HUDEP-2 (cell line): ENCODE measurements at regions not wholly inside any gene's neighbourhood (a gene's known extent, or its start where the extent isn't known, plus 50 kb on each side); places are given as distances from the start of the nearest gene placed in this dataset.
"Not testable (repeated sequence)": the region's sequence is repeated elsewhere in the genome, so short reads cannot be mapped to it uniquely, and the experiment has no call there.

Experiments
- DNase-seq, 76 experiments: peaks; one replicate each; lab custom pipeline; 2025; ENCODE audit not compliant: unreplicated experiment in 76 of 76; lab: John Stamatoyannopoulos, UW

DNA sequence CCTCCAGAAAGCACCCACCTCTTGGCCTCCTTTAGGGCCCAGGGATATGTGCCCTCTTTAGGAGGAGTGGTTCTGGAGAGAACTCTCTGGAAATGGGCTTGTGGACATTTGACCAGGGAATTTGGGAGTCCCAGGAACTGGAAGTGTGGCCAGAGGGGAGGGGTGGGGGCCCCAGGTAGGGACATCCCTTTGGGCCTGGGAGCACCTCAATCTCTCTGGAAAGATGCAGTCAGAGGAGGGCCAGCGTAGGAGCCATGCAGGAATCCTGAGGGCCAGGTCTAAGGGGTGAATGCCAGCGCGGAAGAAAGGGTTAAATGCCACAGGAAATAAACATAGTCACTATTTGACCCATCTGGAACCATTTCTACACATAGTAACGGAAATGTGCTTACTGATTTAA lies 50.3 kb upstream of the ITGA11 start:
- DNase-seq, result no peak

DNA sequence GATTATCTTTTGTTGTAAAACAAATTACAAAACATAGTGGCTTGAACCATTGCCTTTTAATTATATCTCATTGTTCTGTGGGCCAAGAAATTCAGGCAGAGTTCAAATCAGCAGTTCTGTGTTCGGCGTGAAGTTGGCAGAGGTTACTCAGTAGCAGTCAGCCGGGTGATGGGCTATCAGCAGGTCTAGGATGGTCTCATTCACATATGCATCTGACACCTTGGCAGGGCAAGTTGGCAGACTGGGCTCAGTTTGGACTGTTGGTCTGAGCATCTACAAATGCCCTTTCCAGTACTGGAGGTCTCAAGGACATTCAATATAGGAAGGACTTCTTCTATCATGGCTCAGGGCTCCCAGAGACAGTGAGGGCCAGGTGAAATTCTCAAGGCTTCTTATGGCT lies 51.2 kb upstream of the ITGA11 start:
- DNase-seq, result no peak

DNA sequence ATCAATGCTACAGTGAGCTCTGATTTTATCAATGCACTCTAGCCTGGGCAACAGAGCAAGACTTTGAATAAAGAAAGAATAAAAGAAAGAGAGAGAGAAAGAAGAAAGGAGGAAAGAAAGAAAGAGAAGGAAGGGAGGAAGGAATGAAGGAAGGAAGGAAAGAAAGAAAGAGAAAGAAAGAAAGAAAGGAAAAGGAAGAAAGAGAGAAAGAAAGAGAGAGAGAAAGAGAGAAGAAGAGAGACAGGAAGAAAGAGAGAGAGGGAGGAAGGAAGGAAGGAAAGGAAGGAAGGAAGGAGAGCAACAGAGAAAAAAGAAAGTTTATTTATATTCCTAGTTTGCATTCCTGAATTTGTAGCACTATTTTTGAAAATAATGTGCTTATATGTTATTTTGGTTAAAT lies 52.3 kb upstream of the ITGA11 start:
- no peak for DNase-seq

DNA sequence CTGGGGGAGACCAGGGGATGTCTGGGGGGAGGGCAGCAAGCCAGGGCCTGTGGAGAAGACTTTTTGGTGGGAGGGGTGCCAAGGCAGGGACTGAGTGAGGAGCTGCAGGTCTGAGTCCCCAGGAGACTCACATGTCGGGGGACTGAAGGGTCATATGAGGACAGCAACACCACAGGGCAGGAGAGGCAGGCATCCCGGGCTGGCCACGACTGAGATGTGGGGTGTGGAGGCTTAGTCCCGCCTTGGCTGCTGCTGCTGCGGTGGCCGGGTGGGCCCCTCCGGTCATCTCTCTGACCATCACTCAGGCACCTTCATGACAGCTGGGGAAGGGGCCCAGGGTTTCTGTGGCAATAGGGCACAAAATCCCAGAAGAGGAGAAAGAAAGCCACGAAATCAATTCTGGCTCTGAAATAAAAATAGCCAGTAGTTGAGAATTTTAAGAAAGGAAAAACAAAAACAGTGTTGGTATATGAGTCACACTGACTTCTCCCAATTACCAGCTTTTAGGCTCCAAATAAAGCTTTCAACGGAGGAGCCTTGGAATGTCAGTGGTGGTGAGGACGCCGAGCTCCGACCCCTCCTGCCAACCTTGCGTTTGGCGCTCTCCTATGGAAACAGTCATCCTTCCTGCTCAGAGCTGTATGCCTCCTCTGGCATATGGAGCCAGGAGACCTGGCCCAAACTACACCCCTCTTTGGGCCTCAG lies 52.9 kb upstream of the ITGA11 start:
- no peak for DNase-seq

DNA sequence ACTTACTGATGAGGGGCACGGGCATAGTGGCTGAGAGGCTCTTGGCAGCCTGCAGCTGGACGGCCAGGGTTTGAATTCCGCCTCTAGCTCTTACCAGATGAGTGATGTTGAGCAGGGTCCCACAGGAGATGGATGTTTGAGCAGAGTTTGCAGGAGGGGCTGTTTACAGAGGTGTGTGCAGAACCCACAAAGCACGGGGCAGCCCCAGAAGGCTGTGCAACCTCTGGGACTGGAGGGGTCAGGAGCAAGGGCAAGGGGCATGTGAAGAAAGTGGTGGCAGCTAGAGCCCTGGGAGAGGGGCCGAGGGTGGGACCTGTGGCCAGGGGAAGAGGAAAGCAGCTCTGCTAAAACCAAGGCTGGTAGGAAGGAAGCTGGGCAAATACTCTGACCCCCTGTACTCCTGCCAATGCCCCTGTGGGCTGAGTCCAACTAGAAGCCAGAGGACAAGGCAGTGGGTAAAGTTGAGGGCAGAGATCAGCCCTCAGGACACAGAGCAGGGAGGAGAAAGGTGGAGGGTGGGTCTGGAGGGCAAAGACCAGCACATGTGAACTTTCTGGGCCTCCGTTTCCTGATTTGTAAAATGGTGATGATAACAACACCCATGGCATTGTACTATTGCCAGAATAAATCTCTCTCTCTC lies 53.9 kb upstream of the ITGA11 start:
- no peak for DNase-seq

DNA sequence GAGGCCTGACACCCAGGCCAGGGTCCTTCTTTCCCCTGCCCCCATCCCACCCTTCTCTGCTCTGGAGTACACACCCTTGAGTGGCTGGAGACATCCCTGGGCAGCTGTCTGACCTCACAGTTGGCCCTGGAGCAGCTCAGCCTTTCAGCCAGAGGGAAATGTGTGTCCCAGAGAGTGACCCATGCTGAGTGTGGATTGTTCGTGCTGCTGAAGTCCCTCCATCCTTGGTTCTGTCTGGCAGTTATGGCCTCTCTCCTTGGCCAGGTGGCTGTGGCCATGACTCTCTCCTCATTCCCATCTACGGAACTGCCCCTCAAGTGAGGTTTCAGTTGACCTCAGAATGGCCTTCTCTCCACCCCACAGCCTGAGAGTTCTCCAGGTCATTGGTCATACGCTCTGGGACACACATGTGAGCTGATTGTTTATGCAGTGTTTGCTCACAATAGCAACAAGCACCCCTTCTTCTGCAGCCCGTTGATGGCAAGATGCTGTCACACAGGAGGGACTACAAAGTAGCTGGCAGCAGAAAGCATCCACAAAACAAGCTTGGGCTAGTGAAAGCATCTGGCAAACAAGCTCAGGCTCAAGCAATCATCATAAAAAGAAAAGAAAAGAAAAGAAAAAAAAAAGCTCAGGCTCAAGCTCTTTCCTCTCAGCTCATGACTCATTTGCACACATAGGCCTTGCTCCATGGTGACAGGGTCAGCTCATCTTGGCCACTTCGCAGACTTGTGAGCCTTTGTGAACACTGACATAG lies 55.3 kb upstream of the ITGA11 start:
- DNase-seq, result no peak

DNA sequence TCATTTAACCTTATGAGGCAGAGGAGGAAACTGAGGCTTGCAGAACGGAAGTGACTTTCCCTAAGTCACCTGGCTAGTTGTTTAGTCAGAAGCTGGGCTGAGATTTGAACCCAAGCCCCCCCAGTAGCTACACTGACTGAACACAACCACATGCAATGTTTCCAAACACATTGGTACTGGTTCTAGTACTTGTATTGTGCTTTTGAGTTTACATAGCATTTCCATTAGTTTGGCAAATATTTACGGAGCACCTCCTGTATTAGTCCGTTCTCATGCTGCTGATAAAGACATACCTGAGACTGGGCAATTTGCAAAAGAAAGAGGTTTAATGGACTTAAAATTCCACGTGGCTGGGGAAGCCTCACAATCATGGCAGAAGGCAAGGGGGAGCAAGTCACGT lies 56.3 kb upstream of the ITGA11 start:
- DNase-seq, result no peak

DNA sequence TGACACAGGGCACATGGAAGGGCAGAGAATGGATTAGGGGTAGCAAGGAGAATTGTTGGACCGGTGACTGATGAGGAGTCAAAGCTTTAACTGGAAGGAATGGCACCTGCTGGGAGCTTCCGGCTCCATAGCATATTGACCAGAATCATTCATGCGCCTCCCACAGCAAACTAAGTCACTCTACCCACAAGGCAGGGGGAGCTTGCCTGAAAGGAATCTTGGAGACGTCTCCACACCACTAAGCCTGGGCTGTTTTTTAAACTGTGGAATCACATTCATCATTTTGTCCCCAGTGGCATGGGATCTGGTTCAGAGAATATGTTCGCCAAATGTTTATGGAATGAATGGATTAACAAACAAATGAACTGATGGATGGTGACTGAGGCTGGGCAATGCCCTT lies 57.0 kb upstream of the ITGA11 start:
- DNase-seq, result no peak

DNA sequence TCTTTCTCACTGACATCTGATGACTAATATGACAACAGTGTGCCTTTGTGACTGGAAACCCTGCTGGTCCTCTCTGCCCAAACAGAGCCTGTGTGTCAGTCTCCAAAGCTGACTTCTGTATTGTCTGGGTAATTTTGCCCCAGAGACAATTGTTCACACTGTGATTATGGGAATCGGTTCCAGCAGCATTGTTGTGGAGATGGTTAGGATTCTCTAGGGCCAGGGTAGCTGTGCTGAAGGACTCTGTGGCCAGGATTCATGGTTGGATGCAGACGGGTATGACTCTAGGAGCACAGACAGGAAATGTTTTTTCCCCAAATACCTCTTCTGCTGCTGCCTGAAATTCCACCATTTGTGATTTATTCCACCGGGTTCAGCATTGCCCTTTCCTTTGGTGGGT lies 57.5 kb upstream of the ITGA11 start:
- no peak for DNase-seq

DNA sequence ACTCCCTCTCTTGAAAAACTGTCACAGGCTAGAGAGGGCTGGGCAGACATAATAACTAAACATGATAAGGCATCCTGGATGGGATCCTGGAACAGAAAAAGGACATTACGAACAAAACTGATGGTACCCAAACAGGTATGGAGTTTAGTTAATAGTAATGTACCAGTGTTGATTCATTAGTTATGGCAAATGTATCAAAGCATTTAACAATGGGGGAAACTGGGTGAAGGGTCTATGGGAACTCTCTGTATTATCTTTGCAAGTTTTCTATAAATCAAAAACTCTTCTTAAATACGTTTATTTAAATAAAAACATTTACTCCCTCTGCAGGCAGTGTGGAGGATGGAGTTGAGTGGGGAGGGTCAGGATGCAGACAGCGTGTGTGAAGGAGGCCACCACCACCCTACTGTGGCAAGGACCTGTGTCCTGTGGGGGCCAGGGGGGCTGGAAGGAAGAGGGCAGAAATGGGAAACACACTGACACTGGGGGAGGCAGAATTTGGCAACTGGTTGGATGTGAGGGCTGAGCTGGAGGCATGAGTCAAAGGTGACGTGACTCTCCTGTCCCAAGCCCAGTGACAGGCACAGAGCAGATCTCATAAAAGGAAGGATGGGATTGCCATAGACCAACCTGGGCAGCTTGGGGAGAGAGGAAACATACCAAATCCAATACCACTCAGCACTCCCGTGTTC lies 59.6 kb upstream of the ITGA11 start:
- DNase-seq, result no peak

DNA sequence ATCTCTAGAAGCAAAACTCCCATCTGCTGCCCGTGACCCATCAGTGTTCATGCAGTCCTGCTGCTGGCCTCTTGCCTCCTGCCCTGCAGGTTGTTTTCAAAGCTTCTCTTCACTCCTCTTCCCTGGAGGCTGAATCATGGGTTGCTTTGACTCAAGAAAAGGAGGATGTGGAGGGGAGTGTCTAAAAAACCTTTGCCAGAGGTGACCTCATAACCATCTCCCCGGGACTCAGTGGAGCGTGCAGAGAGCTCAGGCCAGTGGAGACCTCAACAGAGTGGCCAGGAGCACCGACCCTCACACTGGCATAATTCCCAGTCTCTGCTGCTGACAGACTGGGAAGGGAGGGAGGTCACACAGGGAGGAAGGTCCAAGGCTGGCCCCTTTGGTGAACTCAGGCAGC lies 60.9 kb upstream of the ITGA11 start:
- no peak for DNase-seq

DNA sequence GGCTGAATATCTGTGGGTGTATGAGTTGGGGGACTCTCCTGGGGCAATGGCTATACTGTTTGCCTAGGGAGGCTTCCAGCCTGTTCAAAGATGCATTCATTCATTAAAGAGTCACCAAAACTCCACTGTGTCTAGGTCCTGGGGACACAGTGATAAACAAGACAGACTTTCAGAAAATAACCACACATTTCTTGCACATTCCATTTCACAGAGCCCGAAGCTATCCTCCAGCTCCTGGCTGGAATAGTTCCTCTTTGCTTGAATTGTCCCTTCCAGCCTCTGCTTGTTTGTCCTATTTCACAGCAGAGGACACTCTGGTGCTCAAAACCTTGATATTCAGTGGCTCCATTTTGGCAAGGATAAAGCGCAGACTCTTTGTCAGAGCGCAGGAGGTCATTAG lies 61.7 kb upstream of the ITGA11 start:
- DNase-seq, result no peak

DNA sequence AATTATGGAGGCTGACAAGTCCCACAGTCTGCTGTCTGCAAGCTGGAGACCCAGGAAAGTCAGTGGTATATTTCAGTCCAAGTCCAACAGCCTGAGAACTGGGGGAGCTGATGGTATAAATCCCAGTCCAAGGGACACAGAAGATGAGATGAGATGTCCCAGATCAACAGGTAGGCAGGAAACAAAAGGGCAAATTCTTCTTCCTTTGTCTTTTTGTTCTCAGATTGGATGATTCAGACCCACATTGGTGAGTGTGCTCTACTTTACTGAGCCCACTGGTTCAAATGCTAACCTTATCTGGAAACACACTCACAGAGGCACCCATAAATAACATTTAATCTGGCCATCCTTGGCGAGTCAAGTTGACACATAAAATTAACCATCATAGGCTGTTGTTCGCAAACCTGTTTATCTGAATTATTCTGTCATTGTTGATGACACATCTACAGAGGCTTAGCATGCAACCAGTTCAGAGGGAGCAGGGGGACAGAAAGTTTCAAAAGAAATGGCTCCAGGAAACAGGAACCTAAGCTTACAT lies 62.7 kb upstream of the ITGA11 start:
- no peak for DNase-seq

DNA sequence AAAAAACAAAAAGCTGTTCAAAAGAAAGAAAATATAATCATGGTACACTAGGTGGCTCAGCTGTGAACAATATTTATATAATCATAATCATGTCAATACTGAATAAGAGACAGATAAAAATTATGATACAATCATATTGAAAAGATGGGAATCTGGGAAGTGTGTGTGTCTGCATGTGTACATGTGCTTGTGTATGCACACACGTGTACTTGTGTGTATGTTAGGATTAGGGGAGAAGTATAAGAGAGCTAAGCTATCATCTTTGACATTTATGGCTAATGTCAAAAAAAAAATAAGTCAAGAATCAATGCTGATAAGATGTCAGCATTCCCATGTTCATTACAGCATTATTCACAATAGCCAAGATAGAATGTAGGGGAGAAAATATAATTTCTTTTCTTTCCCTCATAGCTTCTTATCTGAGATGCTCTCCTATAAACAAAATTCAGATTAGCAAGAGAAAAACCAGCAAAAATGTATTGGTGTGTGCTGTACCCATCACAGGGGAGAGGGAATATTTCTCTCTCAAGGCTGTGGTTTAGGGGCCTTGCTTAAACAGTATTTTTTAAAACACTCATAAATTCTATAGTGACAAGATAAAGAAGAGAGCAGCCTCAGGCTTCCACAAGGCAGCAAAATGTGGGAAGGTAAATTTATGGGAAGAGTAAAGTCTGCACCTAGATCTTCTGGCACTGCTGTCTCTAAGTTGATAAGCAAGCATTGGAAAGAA lies 63.4 kb upstream of the ITGA11 start:
- no peak for DNase-seq

DNA sequence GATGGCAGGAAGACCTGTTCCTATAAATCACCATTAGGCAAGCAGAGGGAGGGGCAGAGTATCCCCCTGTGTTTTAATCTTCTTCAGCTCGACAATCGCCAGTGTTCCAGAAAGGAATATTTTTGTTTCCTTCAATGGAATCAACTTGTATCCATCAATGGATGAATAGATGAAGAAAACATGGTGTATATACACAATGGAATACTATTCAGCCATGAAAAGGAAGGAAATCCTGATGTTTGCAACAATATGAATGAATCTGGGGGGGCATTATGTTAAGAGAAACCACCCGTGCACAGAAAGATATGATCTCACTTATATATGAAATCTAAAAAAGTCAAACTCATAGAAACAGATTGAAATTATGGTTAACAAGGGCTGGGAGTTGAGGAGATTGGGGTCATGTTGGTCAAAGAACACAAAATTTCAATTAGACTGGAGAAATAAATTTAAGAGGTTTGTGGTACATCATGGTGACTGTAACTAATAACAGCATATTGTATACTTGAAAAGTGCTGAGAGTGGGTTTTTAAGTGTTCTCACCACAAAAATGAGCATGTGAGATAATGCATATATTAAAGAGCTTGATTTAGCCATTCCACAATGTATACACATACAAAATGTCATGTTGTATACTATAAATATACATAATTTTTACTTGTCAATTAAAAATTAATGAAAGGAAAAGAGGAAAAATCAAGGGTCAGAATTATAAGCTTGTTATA lies 64.2 kb upstream of the ITGA11 start:
- no peak for DNase-seq

DNA sequence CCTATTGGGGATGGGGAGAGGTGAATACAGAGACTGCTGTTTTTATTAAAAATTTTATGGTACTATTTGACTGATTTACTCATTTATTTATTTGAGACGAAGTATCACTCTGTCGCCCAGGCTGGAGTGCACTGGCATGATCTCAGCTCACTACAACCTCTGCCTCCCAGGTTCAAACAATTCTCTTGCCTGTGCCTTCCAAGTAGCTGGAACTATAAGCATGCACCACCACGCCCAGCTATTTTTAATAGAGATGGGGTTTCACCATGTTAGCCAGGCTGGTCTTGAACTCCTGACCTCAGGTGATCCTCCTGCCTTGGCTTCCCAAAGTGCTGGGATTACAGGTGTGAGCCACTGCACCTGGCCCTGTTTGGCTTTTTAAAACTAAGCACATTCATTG lies 64.8 kb upstream of the ITGA11 start:
- DNase-seq, result not testable (repeated sequence)

DNA sequence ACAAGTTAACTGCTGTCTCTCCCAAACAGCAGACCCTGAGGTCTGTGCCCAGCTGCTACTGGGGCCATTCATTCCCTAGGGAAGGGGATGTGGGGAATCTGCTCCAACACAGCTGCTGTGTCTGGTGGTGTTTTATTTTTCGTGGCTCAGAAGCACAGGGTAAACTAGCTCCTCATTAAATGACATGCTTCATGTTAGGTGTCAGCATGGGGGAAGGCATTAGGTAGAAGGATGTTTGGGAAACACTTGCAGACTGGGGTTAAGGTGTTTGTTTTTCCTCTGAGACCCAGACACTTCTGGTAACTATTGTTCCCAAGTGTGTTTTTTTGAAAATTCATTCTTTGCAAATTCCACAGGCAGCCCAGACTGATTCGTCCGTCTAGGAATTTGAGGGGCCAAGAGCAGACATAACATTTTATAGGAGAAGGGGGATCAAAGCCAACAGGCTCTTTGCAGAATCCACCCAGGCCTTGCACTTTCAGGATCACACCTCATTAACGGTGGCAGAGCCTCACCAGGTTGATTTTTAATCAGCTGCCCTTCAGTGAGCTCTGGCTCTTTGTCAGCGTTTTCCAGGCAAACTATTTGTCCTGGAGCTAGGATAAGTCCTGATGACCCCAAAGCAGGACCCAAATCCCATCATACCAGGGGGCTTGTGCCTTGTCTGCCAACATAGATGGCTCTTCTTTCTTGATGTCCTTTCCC lies 65.4 kb upstream of the ITGA11 start:
- DNase-seq, result no peak

DNA sequence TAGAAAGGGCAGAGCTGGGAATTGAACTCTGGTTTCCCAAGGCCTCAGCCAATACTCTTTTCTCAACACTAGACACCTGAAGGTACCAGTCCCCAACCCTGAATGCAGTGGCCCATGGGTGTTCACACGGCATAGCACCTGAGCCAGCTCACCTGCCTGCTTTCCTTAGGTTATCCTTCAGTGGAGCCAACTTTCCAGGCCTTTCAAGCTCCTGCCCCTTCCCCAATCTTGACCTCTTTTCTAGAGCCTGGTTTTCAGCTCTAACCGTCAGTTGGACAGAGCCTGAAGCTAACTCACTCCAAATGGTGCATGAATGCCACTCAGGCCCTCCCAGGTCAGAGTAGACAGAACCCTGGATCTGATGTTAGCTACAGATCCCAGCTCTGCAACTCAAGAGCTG lies 66.1 kb upstream of the ITGA11 start:
- no peak for DNase-seq

DNA sequence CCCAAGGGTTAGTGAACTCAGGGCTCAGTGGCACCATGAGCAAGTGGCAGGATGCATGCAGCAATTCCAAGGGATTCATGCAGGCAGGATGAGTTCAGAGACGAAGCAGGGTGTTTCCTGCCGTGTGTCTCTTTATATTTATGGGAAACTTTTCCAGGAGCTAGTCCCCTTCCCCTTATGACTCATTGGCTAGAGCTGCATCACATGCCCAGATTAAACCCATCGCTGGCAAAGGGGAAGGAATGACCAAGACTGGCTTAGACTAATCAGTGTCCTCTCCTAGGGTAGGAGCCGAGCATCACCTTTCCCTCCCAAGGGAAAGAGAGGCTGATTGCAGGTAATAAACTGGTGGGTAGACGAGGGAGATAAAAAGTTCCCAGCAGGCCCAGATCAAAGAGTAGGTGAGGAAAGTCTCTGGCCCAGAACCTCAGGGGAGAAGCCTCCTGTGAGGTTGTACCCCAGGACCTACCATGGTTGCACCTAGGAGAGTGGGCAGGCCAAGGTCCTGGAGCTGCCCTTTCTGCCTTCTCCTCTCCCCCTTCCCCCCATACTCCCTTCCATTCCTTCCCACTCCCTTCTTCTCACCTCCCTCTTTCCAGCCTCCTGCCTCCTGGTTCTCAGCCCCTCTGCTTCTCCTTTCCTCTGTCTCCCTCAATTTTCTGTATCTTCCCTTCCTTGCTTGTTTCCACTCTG lies 67.8 kb upstream of the ITGA11 start:
- DNase-seq, result no peak
